ENCODE measurements at regions not wholly inside any gene's neighbourhood (a gene's known extent, or its start where the extent isn't known, plus 50 kb on each side); places are given as distances from the start of the nearest gene placed in this dataset.
"Not testable (repeated sequence)": the region's sequence is repeated elsewhere in the genome, so short reads cannot be mapped to it uniquely, and the experiment has no call there.

- not testable (repeated sequence) for TF ChIP-seq CTCF (conservative IDR thresholded peaks at IDR 0.05 in 1 of 2, IDR thresholded peaks at IDR 0.05 in 1 of 2; ENCODE audit: low read depth in 1 of 2, low read length in 2 of 2); EZH2 (IDR thresholded peaks at IDR 0.05; ENCODE audit: low read length, missing control alignments)
Measured at GRCh38 chr22:11607215-11607614, 3920.8 kb upstream of the OR11H1 start.

Data from fibroblast of lung (primary cell).